ENCODE measurements at regions not wholly inside any gene's neighbourhood (a gene's known extent, or its start where the extent isn't known, plus 50 kb on each side); places are given as distances from the start of the nearest gene placed in this dataset.
"Not testable (repeated sequence)": the region's sequence is repeated elsewhere in the genome, so short reads cannot be mapped to it uniquely, and the experiment has no call there.

DNA sequence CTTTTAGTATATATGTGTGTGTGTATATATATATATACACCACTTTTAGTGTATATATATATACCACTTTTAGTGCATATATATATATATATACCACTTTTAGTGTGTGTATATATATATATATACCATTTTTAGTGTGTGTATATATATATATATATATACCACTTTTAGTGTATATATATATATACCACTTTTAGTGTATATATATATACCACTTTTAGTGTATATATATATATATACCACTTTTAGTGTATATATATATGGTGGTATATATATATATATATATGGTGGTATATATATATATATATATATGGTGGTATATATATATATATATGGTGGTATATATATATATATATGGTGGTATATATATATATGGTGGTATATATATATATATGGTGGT, 79.5 kb upstream of the ANK3 start:
- DNase-seq (ENCODE audit: low read depth in 2 of 2): not testable (repeated sequence)

DNA sequence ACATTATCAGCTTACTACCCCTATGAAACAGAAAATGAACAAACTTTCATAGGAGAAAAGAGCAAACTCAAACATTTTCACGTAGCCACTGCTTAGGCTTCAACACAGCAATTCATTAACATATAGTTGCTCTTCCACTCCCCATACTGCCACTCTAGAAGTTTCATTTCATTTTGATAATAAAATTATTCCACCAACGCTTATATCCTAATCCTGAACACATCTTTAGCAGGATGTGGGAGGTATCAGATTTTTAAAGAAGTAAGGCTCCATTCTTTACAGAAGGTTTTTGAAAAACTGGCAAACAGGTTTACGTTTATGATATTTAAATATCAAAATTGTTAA, 77.5 kb upstream of the ANK3 start:
- no peak for DNase-seq (ENCODE audit: low read depth in 2 of 2)

DNA sequence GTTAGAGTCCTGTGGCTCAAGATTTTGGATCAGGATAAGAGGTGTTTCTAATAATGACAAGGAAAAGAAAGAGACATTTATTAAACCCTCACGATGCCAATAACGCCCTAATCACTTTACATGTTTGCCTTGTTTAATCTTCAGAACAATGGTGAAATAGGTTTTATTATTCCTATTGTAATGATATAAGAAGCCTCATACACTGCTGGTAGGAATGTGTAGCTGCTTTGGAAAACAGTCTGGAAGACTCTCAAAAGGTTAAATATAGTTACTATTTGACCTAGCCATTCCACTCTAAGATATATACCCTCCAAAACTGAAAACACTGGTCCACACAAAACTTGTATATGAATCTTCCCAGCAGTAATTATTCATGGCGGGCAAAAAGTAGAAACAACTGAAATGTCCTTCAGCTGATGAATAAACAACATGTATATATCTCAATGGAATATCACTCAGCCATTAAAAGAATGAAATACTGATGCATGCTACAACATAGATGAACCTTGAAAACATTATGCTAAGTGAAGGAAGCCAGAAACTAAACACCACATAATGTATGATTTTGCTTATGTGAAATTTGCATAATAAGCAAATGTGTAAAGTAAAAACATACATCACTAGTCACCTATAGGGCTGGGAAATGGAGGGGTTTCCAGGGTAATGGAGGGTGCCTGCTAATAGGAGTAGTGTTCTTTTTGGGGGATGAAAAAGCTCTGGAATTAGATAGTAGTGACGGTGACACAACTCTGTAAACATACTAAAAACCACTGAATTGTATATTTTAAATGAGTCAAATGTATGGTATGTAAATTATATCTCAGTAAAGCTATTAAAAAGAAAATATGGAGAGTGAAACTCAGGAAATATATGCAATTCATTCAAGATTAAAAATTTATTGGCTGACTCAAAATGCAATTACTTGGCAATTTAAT, 76.9 kb upstream of the ANK3 start:
- DNase-seq (ENCODE audit: low read depth in 2 of 2): no peak

- DNase-seq (ENCODE audit: low read depth in 2 of 2): no peak
Observed at GRCh38 chr10:60465801-60466200, 76.1 kb upstream of the ANK3 start.

- DNase-seq (ENCODE audit: low read depth in 2 of 2): no peak
Observed at GRCh38 chr10:60464659-60465058, 75.0 kb upstream of the ANK3 start.

GRCh38 chr10:60463746-60464145, 74.1 kb upstream of the ANK3 start:
- DNase-seq (ENCODE audit: low read depth in 2 of 2): no peak

- no peak for DNase-seq (ENCODE audit: low read depth in 2 of 2)
Observed at GRCh38 chr10:60461688-60462087, 72.0 kb upstream of the ANK3 start.

DNA sequence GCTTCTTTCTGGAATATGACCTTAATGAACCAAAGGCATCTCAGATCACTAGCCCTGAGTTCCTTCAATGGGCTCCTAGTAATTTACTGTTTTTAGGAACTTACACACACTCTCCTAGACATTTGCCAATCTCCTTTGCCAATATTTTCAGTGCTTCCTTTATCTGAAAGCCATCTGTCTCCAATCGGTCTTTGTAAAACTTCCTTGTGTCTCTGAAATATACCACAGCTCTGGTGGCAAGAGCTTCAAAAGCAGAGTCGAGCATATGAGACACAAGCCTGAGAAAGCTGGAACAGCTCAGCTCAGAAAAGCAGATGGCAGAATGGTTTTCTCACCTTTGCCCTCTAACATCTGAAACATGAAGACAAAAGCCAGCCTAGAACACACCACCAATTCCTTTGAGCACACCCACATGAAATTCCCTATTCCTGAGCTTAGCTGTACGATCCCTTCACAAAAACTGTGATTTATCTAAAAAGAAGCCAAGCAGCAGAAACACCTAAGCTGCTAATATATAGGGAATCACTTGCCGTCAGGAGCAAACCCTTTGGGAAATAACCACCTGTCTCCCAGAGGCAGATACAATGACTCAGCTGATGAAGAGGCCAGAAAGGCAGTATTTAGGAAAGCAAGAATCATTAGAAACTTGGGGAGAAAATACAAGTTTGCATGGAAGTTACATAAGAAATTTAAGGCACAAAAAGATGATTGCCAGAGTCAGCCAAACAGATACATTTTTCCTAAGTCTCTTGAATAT, 70.2 kb upstream of the ANK3 start:
- no peak for DNase-seq (ENCODE audit: low read depth in 2 of 2)

- DNase-seq (ENCODE audit: low read depth in 2 of 2): no peak
Observed at GRCh38 chr10:60456053-60456452, 66.4 kb upstream of the ANK3 start.

DNA sequence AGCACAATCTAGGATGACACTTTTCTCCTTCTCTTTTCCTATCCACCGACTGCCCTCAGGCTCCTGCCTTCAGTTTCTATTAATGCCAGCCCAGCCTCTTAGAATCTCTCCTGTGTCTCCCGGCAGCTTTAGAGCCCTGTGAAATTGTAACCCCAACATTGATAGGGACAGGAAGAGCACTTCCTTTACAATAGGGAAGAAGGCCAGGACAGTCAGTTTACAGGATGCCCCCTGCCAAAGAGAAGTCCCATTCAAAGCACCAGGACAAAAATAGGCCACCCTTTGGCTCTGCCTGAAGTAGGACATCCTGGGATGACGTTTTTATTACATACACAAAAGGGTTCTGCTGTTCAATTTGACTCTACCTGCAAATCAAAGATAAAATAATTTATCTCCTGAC, 64.7 kb upstream of the ANK3 start:
- no peak for DNase-seq (ENCODE audit: low read depth in 2 of 2)

DNA sequence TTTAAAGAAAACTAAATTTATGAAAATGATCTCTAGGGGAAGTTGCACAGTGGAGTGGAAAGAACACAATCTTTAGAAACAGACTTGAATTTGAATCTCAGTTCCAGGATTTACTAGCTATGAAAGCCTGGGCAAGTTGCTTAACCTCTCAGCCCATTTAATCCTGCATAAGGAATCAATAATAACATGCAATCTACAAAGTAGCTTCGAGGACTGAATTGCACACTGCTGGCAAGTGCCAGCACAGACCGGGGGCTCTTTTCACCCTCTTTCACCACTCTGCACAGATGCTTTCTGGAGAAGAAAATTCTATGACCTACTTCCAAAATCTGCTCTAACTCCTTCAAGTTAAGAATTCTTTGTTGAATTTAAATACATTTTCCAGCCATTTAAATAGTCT, 63.4 kb upstream of the ANK3 start:
- DNase-seq (ENCODE audit: low read depth in 2 of 2): no peak

DNA sequence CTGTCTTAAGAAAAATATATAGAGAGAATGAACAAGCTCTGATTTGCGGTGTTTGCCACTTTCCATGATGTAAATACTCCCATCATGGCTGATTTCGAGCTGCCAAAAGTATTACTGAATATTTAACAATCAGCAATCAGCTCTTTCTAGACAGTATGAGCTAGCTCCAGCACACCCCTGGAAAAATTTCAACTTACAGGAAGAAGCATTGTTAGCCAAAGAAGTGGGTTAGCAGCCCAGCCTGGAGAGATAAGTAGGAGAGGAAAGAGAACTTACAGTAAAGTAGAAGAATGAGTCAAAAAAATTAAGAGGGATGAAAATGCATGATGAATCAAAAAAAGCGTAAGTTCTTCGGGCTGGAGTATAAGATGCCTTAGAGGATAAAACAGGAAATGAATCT, 60.6 kb upstream of the ANK3 start:
- DNase-seq (ENCODE audit: low read depth in 2 of 2): no peak

DNA sequence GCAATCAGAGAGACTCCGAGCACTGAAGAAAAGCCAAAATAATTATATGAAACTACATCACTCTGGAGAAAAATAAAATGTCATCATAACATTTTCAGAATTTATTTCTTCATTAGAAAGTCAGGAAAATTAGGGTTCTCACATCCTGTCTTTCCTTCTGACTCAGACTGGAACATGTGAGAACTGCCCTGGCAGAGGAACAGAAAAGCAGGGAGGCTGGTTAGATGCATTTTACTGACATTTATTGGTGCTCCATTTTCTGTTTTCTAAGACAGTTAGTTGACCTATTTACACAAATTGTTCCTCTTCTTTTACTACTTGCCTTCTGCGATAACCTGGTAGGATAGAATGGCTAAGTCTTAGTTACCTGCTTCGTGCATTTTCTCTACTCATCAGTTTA, 58.6 kb upstream of the ANK3 start:
- DNase-seq (ENCODE audit: low read depth in 2 of 2): no peak

- DNase-seq (ENCODE audit: low read depth in 2 of 2): no peak
Observed at GRCh38 chr10:60446851-60447250, 57.2 kb upstream of the ANK3 start.

DNA sequence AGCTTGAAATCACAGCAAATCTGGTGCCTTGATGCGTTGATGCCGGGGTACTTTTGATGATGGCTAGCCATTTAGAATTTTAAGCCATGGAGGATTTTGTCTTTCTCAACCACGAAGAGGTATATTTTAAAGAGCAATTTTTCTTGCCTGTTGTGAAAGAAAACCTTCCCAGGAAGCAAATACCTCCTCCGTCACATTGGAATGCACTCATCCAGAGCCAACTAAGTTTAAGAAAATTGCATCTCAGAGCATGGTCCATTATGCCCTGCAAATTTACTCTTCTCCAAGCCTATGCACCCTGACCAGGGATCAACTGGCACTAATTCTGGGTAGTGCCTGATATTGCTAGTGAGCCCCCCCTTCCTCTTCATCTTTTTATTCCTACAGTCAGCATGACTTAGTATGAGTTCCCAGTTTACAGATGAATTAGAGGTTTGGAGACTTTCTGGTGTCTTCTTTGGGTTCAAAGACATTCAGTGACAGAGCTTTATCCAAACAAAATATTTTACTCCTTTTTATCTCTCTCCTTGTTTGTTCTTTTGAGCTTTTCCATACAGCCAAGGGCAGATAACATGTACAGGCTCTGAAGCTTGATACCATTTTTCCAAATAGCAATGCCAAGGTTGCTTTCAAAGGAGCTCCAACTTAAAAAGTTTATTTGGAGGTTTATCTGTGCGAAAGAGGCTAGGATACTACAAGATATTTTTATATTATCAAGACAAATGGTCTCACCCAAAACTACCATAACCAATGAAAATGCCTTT, 56.6 kb upstream of the ANK3 start:
- DNase-seq (ENCODE audit: low read depth in 2 of 2): no peak

GRCh38 chr10:60444494-60445064, 54.9 kb upstream of the ANK3 start:
- DNase-seq (ENCODE audit: low read depth in 2 of 2): no peak

- DNase-seq (ENCODE audit: low read depth in 2 of 2): no peak
Observed at GRCh38 chr10:60443346-60443745, 53.7 kb upstream of the ANK3 start.

GRCh38 chr10:60441515-60441914, 51.8 kb upstream of the ANK3 start:
- DNase-seq (ENCODE audit: low read depth in 2 of 2): no peak

DNA sequence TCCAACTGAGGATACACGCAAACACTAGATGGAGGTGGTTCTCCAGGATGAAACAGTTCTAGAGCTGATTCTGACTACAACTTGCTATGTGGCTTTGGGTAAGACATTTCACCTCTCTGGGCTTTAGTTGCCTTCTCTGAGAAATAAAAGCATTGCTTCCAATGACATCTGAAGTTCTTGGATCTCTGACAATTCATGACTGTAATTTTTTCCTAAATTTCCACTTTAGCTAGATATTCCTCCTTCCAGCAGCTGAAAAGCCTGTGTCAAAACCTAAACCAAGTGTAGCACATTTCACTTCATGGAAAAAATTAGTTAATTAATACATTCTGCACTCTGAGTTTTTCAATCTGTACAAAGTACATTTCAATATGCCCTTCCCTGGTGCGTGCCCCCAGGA, 50.0 kb upstream of the ANK3 start:
- DNase-seq (ENCODE audit: low read depth in 2 of 2): no peak

Measured in stimulated activated CD8-positive, alpha-beta memory T cell treated with anti-CD3 and anti-CD28 coated beads, Interleukin-7, amount 100 ng/mL, for 4 hours (primary cell).